K562 (cell line): ENCODE measurements at regions not wholly inside any gene's neighbourhood (a gene's known extent, or its start where the extent isn't known, plus 50 kb on each side); places are given as distances from the start of the nearest gene placed in this dataset.
"Not testable (repeated sequence)": the region's sequence is repeated elsewhere in the genome, so short reads cannot be mapped to it uniquely, and the experiment has no call there.

Experiments
- ATAC-seq: fragments of 200-7000 bp; cut with Tn5 transposase; 3 replicates; pipeline ENCODE4 v1.9.1; 2020; ENCODE audit warnings: moderate library complexity
- BruUV-seq: library from RNA; stranded (reverse); fragments of 400-500 nt; replicated peaks from 2 replicates; lab custom pipeline; 2021; lab: Mats Ljungman, UMichigan
- CTCF ChIA-PET: fragments of 300-600 bp; formaldehyde crosslinking; extraction: SDS; loops from one replicate; lab custom pipeline; 2021; ENCODE audit warnings: low intra/inter-chr PET ratio; lab: Yijun Ruan, JAX
- POLR2A ChIA-PET: fragments of 300-600, 350-650 bp; sonication (Branson Sonifier 250); formaldehyde crosslinking; extraction: SDS; loops from one replicate; lab custom pipeline; 2021; ENCODE audit warnings: antibody characterized with exemption, inconsistent platforms; lab: Yijun Ruan, JAX
- DNase-seq, 4 experiments: peaks; one replicate each; pipeline versions ENCODE4 v3.0.0 to v3.0.0-alpha.2; 2011 to 2018; ENCODE audit warnings: low spot score in 3 of 4, mixed read lengths in 3 of 4; ENCODE audit errors: extremely low read depth in 1 of 4
- FAIRE-seq: peaks from 2 replicates; lab custom pipeline; 2011; peaks lifted over from hg19 to GRCh38; lab: Jason Lieb, UNC
- H2AFZ ChIP-seq: 2 replicates; pipeline ENCODE4 v1.6.0; 2011; ENCODE audit warnings: low read depth, low read length, control low read depth, inconsistent platforms
- H3K27ac ChIP-seq: fragments of 200-600 bp; 3 replicates; pipeline ENCODE4 v1.8.0; 2011; ENCODE audit warnings: low read depth, mild to moderate bottlenecking, control low read depth, inconsistent platforms, low read length, moderate library complexity, mixed read lengths; ENCODE audit errors: extremely low read depth
- H3K27me3 ChIP-seq, 2 experiments: fragments of 300-600 bp in 1 of 2; 2 replicates in 1 of 2; 3 replicates in 1 of 2; pipeline versions ENCODE4 v1.6.0 to v1.8.0; 2011; ENCODE audit warnings: inconsistent platforms in 2 of 2, low read length in 2 of 2, mild to moderate bottlenecking in 1 of 2, mixed read lengths in 1 of 2, moderate library complexity in 1 of 2; ENCODE audit not compliant: control insufficient read depth in 2 of 2, insufficient read depth in 2 of 2
- H3K36me3 ChIP-seq: fragments of 300-600 bp; 3 replicates; pipeline ENCODE4 v1.8.0; 2011; ENCODE audit warnings: mild to moderate bottlenecking, low read length, inconsistent platforms; ENCODE audit not compliant: control insufficient read depth, insufficient read depth
- H3K4me1 ChIP-seq, 2 experiments: fragments of 200-600 bp in 1 of 2; replicated peaks in 1 of 2; 2 replicates in 1 of 2; 3 replicates in 1 of 2; pipeline versions ENCODE4 v1.5.1 to v1.8.0; 2011; ENCODE audit warnings: inconsistent platforms in 2 of 2, low read length in 2 of 2, mild to moderate bottlenecking in 1 of 2, mixed read lengths in 1 of 2, moderate library complexity in 1 of 2; ENCODE audit not compliant: control insufficient read depth in 2 of 2, insufficient read depth in 2 of 2
- H3K4me2 ChIP-seq: 2 replicates; pipeline ENCODE4 v1.6.1; 2011; ENCODE audit warnings: low read length, control low read depth, inconsistent platforms, mixed read lengths; ENCODE audit not compliant: insufficient read depth
- H3K4me3 ChIP-seq: fragments of 200-600 bp; sonication (generic), shearing (Covaris generic); 2 replicates; pipeline ENCODE4 v1.5.1; 2016; ENCODE audit warnings: control low read depth, inconsistent platforms
- H3K79me2 ChIP-seq: fragments of 200-600 bp; 3 replicates; pipeline ENCODE4 v1.8.0; 2011; ENCODE audit warnings: low read length, inconsistent platforms; ENCODE audit not compliant: control insufficient read depth, insufficient read depth
- H3K9ac ChIP-seq, 2 experiments: 2 replicates each; pipeline versions ENCODE4 v1.6.0 to v1.6.1; 2011; ENCODE audit warnings: low read depth in 2 of 2, low read length in 2 of 2, control low read depth in 1 of 2, inconsistent platforms in 1 of 2, mild to moderate bottlenecking in 1 of 2, mixed read lengths in 1 of 2; ENCODE audit not compliant: insufficient read depth in 1 of 2
- H3K9me1 ChIP-seq: one replicate; pipeline ENCODE4 v1.6.0; 2011; ENCODE audit warnings: inconsistent platforms, mild to moderate bottlenecking, low read length, moderate library complexity; ENCODE audit not compliant: control insufficient read depth, insufficient read depth
- H3K9me3 ChIP-seq: replicated peaks from 2 replicates; pipeline ENCODE4 v1.5.1; 2011; ENCODE audit warnings: low read depth, low read length, inconsistent platforms; ENCODE audit not compliant: control insufficient read depth, insufficient read depth
- H4K20me1 ChIP-seq: replicated peaks from 2 replicates; pipeline ENCODE4 v1.6.1; 2011; ENCODE audit warnings: low read length, inconsistent platforms, mixed read lengths; ENCODE audit not compliant: control insufficient read depth, insufficient read depth
- WGBS: fragments of 100-300 bp; shearing (Covaris generic); methylation state at CpG from one replicate; pipeline ENCODE4 v1.1.6; 2016; ENCODE audit warnings: low coverage, mixed read lengths; ENCODE audit not compliant: insufficient coverage; ENCODE audit errors: missing lambda C conversion rate; 5-methylcytosine and 5-hydroxymethylcytosine counted together
- in situ Hi-C: fragments of 300-500 bp; cut with MboI; formaldehyde crosslinking; loops from 4 replicates; pipeline ENCODE4 v1.15.0; 2018; ENCODE audit warnings: inconsistent platforms, mixed read lengths
- intact Hi-C: fragments of 100-400 bp; cut with micrococcal nuclease; formaldehyde crosslinking; loops from 2 replicates; pipeline ENCODE4 v1.14.2; 2022

DNA sequence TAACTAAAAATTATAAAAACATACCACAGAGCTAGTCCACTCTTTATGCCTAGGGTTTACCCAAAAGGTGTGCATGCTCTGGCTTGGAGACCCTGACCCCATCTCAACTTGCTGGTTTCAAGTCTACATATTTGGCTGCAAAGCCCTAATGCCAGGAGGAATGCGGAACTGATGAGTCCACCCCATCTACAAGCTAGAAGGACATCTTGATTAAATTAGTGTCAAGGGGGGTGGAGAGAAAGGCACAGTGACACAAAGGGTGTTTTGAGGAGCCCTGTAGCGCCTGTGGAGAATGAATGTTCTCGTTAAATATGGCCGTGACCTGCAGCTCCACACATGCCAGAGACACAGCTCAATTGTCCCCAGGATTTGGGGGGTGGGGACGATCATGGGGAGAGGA, 104.1 kb upstream of the IKBKE start:
- H3K27me3 ChIP-seq, POLR2A ChIA-PET, H3K9me1 ChIP-seq, FAIRE-seq, H3K4me3 ChIP-seq, intact Hi-C loops, H4K20me1 ChIP-seq, H3K36me3 ChIP-seq, BruUV-seq, H3K79me2 ChIP-seq, DNase-seq, H3K4me2 ChIP-seq, H3K27ac ChIP-seq, ATAC-seq, in situ Hi-C loops, H3K9ac ChIP-seq, H3K4me1 ChIP-seq, CTCF ChIA-PET, H2AFZ ChIP-seq, H3K9me3 ChIP-seq: not testable (repeated sequence)
- WGBS, result 69% methylated on average over 3 of the region's 5 CpGs

DNA sequence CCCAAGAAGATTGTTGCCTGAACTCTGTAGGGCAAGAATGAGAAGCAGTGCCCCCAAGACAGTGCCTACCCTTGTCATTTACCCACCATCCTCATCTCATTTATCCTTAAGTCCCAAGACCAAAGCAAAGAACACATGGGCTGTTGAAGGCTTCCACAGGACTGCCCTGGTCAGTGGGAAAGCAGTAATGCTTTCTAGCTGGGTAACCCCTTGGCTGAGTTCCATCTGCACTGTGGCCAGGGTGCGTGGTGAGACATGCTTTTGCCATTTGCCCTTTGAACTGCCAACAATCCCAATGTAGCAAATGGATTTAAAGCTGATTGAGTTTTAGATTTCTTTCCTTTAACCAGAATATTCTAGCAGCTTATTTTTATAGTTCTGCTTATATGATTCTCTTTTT, 103.5 kb upstream of the IKBKE start:
- intact Hi-C loops, BruUV-seq, H3K27me3 ChIP-seq, H3K36me3 ChIP-seq, H3K4me2 ChIP-seq, H3K79me2 ChIP-seq, in situ Hi-C loops, POLR2A ChIA-PET, CTCF ChIA-PET, H3K4me3 ChIP-seq, H2AFZ ChIP-seq, DNase-seq, FAIRE-seq, H3K9me1 ChIP-seq, H4K20me1 ChIP-seq, H3K4me1 ChIP-seq, H3K9me3 ChIP-seq, H3K9ac ChIP-seq, H3K27ac ChIP-seq, ATAC-seq: not testable (repeated sequence)
- WGBS, result no CpG with 5 or more reads among the region's 1 CpG

DNA sequence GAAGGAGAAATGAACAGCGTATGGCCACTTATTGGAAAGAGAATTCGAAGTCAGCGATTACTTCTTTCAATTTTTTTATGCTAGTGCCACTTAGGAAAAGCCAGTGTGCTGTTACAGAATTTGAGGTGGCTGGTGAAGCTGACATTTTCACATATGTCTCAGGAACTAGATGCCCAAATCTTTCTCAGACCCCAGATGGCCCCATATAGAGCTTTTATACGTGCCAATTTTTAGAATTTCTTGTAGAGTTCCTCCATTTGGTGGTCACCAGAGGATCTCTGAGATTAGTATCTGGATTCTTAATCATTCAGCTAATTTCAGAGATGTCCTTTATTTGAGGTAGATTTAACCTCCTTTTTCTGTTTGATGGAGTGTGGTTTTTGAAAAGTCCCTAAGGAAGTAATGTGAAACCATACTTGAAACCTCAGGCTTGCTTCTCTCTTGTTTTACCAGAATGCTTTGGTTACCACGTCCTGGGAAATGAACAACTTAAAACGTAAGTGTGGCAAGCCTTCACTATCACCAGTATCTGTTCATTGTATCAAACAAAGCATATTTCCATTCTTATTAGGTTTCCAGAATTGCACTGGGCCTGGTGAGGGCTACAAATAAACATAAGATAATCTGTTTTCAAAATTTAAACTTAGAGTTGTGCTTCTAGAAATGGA, 102.2 kb upstream of the IKBKE start:
- in situ Hi-C loops, FAIRE-seq, H3K9ac ChIP-seq, intact Hi-C loops, H2AFZ ChIP-seq, H4K20me1 ChIP-seq, H3K9me3 ChIP-seq, CTCF ChIA-PET, H3K36me3 ChIP-seq, BruUV-seq, ATAC-seq, H3K9me1 ChIP-seq, H3K27ac ChIP-seq, H3K79me2 ChIP-seq, DNase-seq, H3K4me1 ChIP-seq, H3K27me3 ChIP-seq, H3K4me3 ChIP-seq, POLR2A ChIA-PET, H3K4me2 ChIP-seq: not testable (repeated sequence)
- WGBS, result 81% methylated on average over 3 of the region's 6 CpGs

DNA sequence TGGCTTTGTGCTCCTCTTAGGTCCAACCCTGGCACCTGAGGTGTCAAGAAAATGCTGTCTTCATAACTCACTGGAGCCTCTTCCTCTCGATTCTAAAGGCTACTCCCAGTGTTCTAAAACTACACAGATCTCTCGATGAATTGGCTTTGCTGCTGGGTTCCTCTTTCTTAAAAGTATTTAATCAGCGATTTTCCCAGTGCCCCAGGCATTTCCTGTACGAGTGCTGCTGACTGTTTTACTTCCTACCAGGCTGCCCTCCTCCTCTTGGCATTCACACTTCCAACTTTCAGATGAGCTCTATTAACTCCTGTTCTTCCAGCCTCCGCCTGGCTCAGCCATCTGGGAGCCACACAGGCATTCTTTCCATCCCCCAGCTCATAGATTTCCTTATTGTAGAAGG, 95.6 kb upstream of the IKBKE start:
- not testable (repeated sequence) for FAIRE-seq

More for the DNA sequence above, 95.6 kb upstream of the IKBKE start:
- in situ Hi-C loops, ATAC-seq, POLR2A ChIA-PET, H3K4me1 ChIP-seq, H3K27me3 ChIP-seq, CTCF ChIA-PET, H3K36me3 ChIP-seq, H3K79me2 ChIP-seq, H3K9me1 ChIP-seq, BruUV-seq, H4K20me1 ChIP-seq, H2AFZ ChIP-seq, H3K4me3 ChIP-seq, DNase-seq, H3K9ac ChIP-seq, H3K4me2 ChIP-seq, H3K9me3 ChIP-seq, intact Hi-C loops, H3K27ac ChIP-seq: not testable (repeated sequence)
- no CpG with 5 or more reads among the region's 5 CpGs for WGBS
